Smooth muscle cell (in vitro differentiated cells): ENCODE measurements at regions not wholly inside any gene's neighbourhood (a gene's known extent, or its start where the extent isn't known, plus 50 kb on each side); places are given as distances from the start of the nearest gene placed in this dataset.

Experiments
- DNase-seq: peaks from one replicate; lab custom pipeline; 2025; ENCODE audit not compliant: unreplicated experiment; lab: John Stamatoyannopoulos, UW
- H2AFZ ChIP-seq: fragments of 200-600 bp; sonication (generic); 2 replicates; pipeline ENCODE4 v1.6.0; 2016; ENCODE audit warnings: antibody characterized with exemption, low read depth, mild to moderate bottlenecking
- H3F3A ChIP-seq: fragments of 200-600 bp; sonication (generic); 2 replicates; pipeline ENCODE4 v1.6.0; 2017; ENCODE audit warnings: antibody characterized with exemption, low read depth
- H3K27ac ChIP-seq: fragments of 200-600 bp; sonication (generic); 2 replicates; pipeline ENCODE4 v1.5.1; 2016; ENCODE audit warnings: low read depth, mild to moderate bottlenecking
- H3K27me3 ChIP-seq: fragments of 200-600 bp; sonication (generic); 2 replicates; pipeline ENCODE4 v1.6.1; 2016; ENCODE audit warnings: low read depth, mild to moderate bottlenecking
- H3K36me3 ChIP-seq: fragments of 200-600 bp; sonication (generic); 2 replicates; pipeline ENCODE4 v1.5.1; 2016; ENCODE audit warnings: low read depth
- H3K4me1 ChIP-seq: fragments of 200-600 bp; sonication (generic); 2 replicates; pipeline ENCODE4 v1.5.1; 2016; ENCODE audit warnings: low read depth
- H3K4me2 ChIP-seq: fragments of 200-600 bp; sonication (generic); 2 replicates; pipeline ENCODE4 v1.6.0; 2016; ENCODE audit warnings: mild to moderate bottlenecking
- H3K4me3 ChIP-seq: fragments of 200-600 bp; sonication (generic); 2 replicates; pipeline ENCODE4 v1.5.1; 2016; ENCODE audit warnings: mild to moderate bottlenecking
- H3K79me2 ChIP-seq: fragments of 200-600 bp; sonication (generic); 2 replicates; pipeline ENCODE4 v1.6.0; 2016; ENCODE audit warnings: low read depth, mild to moderate bottlenecking
- H3K9ac ChIP-seq: fragments of 200-600 bp; sonication (generic); 2 replicates; pipeline ENCODE4 v1.6.0; 2016; ENCODE audit warnings: low read depth
- H3K9me3 ChIP-seq: fragments of 200-600 bp; sonication (generic); replicated peaks from 2 replicates; pipeline ENCODE4 v1.5.1; 2016; ENCODE audit warnings: low read depth
- H4K20me1 ChIP-seq: fragments of 200-600 bp; sonication (generic); 2 replicates; pipeline ENCODE4 v1.6.0; 2016; ENCODE audit warnings: low read depth
- CTCF ChIP-seq: fragments of 200-600 bp; sonication (generic); IDR thresholded peaks from 2 replicates; pipeline ENCODE4 v1.5.1; 2017; ENCODE audit warnings: borderline replicate concordance, mild to moderate bottlenecking, antibody characterized with exemption; ENCODE audit not compliant: insufficient read depth, poor library complexity, severe bottlenecking
- WGBS: methylation state at CpG from one replicate; pipeline ENCODE4 v1.1.7; 2016; ENCODE audit warnings: low lambda C conversion rate; 5-methylcytosine and 5-hydroxymethylcytosine counted together

GRCh38 chr10:71045204-71045809, 156.9 kb upstream of the PCBD1 start:
- Histone ChIP-seq H4K20me1 (no peaks in the 10 kb centered on the region), H3K9me3 (no peaks in the 10 kb centered on the region), H3K4me1 (no peaks in the 10 kb centered on the region), H3K36me3 (no peaks in the 10 kb centered on the region), H3K9ac (no peak overlapping the region), H3K27ac (no peak overlapping the region), H3F3A (no peaks in the 10 kb centered on the region), H3K4me3 (no peak overlapping the region), H3K4me2 (no peak overlapping the region), H3K79me2 (no peaks in the 10 kb centered on the region), H3K27me3 (no peaks in the 10 kb centered on the region), H2AFZ (no peak overlapping the region)
- DNase-seq, result no peak
- 85% methylated on average over 10 of the region's 10 CpGs for WGBS
- no peak for TF ChIP-seq CTCF

- H3K4me3 ChIP-seq, result no peak overlapping the region
- no peaks in the 10 kb centered on the region for H3K9me3 ChIP-seq
- TF ChIP-seq CTCF, result no peak
- H3K79me2 ChIP-seq, result no peaks in the 10 kb centered on the region
- no peaks in the 10 kb centered on the region for H4K20me1 ChIP-seq
- H3K4me2 ChIP-seq, result no peak overlapping the region
- H3K36me3 ChIP-seq, result no peaks in the 10 kb centered on the region
- H2AFZ ChIP-seq, result no peak overlapping the region
- no peak overlapping the region for H3K27ac ChIP-seq
- no peaks in the 10 kb centered on the region for H3K27me3 ChIP-seq
- no peak for DNase-seq
- H3F3A ChIP-seq, result no peaks in the 10 kb centered on the region
- no peak overlapping the region for H3K9ac ChIP-seq
- no peaks in the 10 kb centered on the region for H3K4me1 ChIP-seq
- 80% methylated on average over 4 of the region's 4 CpGs for WGBS
These were observed 157.6 kb upstream of the PCBD1 start for GRCh38 chr10:71045936-71046335.

GRCh38 chr10:71046747-71047146, 158.4 kb upstream of the PCBD1 start:
- H3K4me1 ChIP-seq, result no peaks in the 10 kb centered on the region
- H3K4me2 ChIP-seq, result no peak overlapping the region
- no peak for TF ChIP-seq CTCF
- DNase-seq, result no peak
- H2AFZ ChIP-seq, result no peak overlapping the region
- no peak overlapping the region for H3K4me3 ChIP-seq
- H3K27ac ChIP-seq, result no peak overlapping the region
- H3K79me2 ChIP-seq, result no peaks in the 10 kb centered on the region
- H3F3A ChIP-seq, result no peaks in the 10 kb centered on the region
- 84% methylated on average over 5 of the region's 5 CpGs for WGBS
- H3K27me3 ChIP-seq, result no peaks in the 10 kb centered on the region
- no peak overlapping the region for H3K9ac ChIP-seq
- no peaks in the 10 kb centered on the region for H4K20me1 ChIP-seq
- no peaks in the 10 kb centered on the region for H3K9me3 ChIP-seq
- no peaks in the 10 kb centered on the region for H3K36me3 ChIP-seq

GRCh38 chr10:71048971-71049615, 160.7 kb upstream of the PCBD1 start:
- no peak overlapping the region for H3K27ac ChIP-seq

More at GRCh38 chr10:71048971-71049615, 160.7 kb upstream of the PCBD1 start:
- no peak overlapping the region for H3K4me3 ChIP-seq
- DNase-seq, result no peak
- no peaks in the 10 kb centered on the region for H4K20me1 ChIP-seq
- WGBS, result 82% methylated on average over 6 of the region's 6 CpGs
- no peak for TF ChIP-seq CTCF
- no peak overlapping the region for H2AFZ ChIP-seq
- H3K27me3 ChIP-seq, result no peaks in the 10 kb centered on the region
- H3F3A ChIP-seq, result no peaks in the 10 kb centered on the region
- H3K79me2 ChIP-seq, result no peaks in the 10 kb centered on the region
- H3K9ac ChIP-seq, result no peak overlapping the region
- H3K4me2 ChIP-seq, result no peak overlapping the region
- H3K36me3 ChIP-seq, result no peaks in the 10 kb centered on the region
- H3K9me3 ChIP-seq, result no peaks in the 10 kb centered on the region
- no peaks in the 10 kb centered on the region for H3K4me1 ChIP-seq
